HEK293 (cell line): ENCODE measurements at regions not wholly inside any gene's neighbourhood (a gene's known extent, or its start where the extent isn't known, plus 50 kb on each side); places are given as distances from the start of the nearest gene placed in this dataset.

Experiments used
- CTCF ChIA-PET: fragments of 350-600 bp; formaldehyde crosslinking; extraction: SDS; loops from one replicate; lab custom pipeline; 2021; ENCODE audit warnings: antibody characterized with exemption; lab: Yijun Ruan, JAX
- POLR2A ChIA-PET: fragments of 300-600 bp; formaldehyde crosslinking; extraction: SDS; loops from one replicate; lab custom pipeline; 2020; ENCODE audit warnings: antibody characterized with exemption, inconsistent platforms; lab: Yijun Ruan, JAX
- H3K27ac ChIP-seq: fragments of 200-500 bp; sonication (Bioruptor generic); 2 replicates; pipeline ENCODE4 v1.5.1; 2014; ENCODE audit warnings: low read depth, low read length, control low read depth, inconsistent platforms; ENCODE audit errors: extremely low read depth
- H3K36me3 ChIP-seq, 2 experiments: fragments of 200-500 bp in 1 of 2; sonication (Bioruptor generic) in 1 of 2; 1 replicate in 1 of 2; 2 replicates in 1 of 2; pipeline ENCODE4 v1.5.1; 2014 to 2017; ENCODE audit warnings: inconsistent platforms in 2 of 2, low read length in 2 of 2; ENCODE audit not compliant: control insufficient read depth in 2 of 2, insufficient read depth in 1 of 2
- H3K4me1 ChIP-seq: fragments of 200-500 bp; sonication (Bioruptor generic); 2 replicates; pipeline ENCODE4 v1.5.1; 2014; ENCODE audit warnings: mild to moderate bottlenecking, low read length, inconsistent platforms; ENCODE audit not compliant: control insufficient read depth, insufficient read depth
- H3K4me3 ChIP-seq: 2 replicates; pipeline ENCODE4 v1.5.1; 2011; ENCODE audit warnings: low read depth, mild to moderate bottlenecking, control low read depth, low read length, moderate library complexity
- H3K9me3 ChIP-seq: fragments of 200-500 bp; sonication (Bioruptor generic); 2 replicates; pipeline ENCODE4 v1.5.1; 2014; ENCODE audit warnings: low read depth, low read length, inconsistent platforms; ENCODE audit not compliant: control insufficient read depth, insufficient read depth
- BCL11B ChIP-seq: fragments of 450-650 bp; formaldehyde crosslinking; IDR thresholded peaks from 2 replicates; pipeline ENCODE4 v1.5.1; 2016; ENCODE audit warnings: low read depth, missing biosample characterization, missing genetic modification characterization
- GFI1B ChIP-seq: fragments of 450-650 bp; formaldehyde crosslinking; IDR thresholded peaks from 2 replicates; pipeline ENCODE4 v1.5.1; 2016; ENCODE audit warnings: missing biosample characterization, missing genetic modification characterization
- HOXA7 ChIP-seq: sonication (generic); formaldehyde crosslinking; IDR thresholded peaks from 2 replicates; pipeline ENCODE4 v1.8.1; 2022; ENCODE audit warnings: missing genetic modification reagents, borderline replicate concordance
- KLF1 ChIP-seq: fragments of 450-650 bp; formaldehyde crosslinking; IDR thresholded peaks from 2 replicates; pipeline ENCODE4 v1.5.1; 2016; ENCODE audit warnings: missing biosample characterization, missing genetic modification characterization
- KLF9 ChIP-seq: fragments of 450-650 bp; formaldehyde crosslinking; IDR thresholded peaks from 2 replicates; pipeline ENCODE4 v1.5.1; 2016; ENCODE audit warnings: missing biosample characterization, missing genetic modification characterization, low read depth
- SALL2 ChIP-seq: fragments of 450-650 bp; formaldehyde crosslinking; IDR thresholded peaks from 2 replicates; pipeline ENCODE4 v1.5.0; 2017; ENCODE audit warnings: missing biosample characterization, mild to moderate bottlenecking, missing genetic modification characterization, borderline replicate concordance
- ZBTB21 ChIP-seq: fragments of 450-650 bp; formaldehyde crosslinking; IDR thresholded peaks from 2 replicates; pipeline ENCODE4 v1.5.1; 2017; ENCODE audit warnings: missing biosample characterization, missing genetic modification characterization
- ZNF140 ChIP-seq: fragments of 450-650 bp; formaldehyde crosslinking; IDR thresholded peaks from 2 replicates; pipeline ENCODE4 v1.5.1; 2016; ENCODE audit warnings: missing biosample characterization, missing genetic modification characterization
- ZNF248 ChIP-seq: fragments of 450-650 bp; formaldehyde crosslinking; IDR thresholded peaks from 2 replicates; pipeline ENCODE4 v1.5.1; 2017; ENCODE audit warnings: missing biosample characterization, missing genetic modification characterization
- ZNF302 ChIP-seq: fragments of 450-650 bp; formaldehyde crosslinking; IDR thresholded peaks from 2 replicates; pipeline ENCODE4 v1.5.1; 2016; ENCODE audit warnings: missing biosample characterization, missing genetic modification characterization, low read depth
- ZNF335 ChIP-seq: fragments of 450-650 bp; formaldehyde crosslinking; conservative IDR thresholded peaks from 2 replicates; pipeline ENCODE4 v1.5.1; 2016; ENCODE audit warnings: missing biosample characterization, missing genetic modification characterization
- ZNF426 ChIP-seq: fragments of 450-650 bp; formaldehyde crosslinking; IDR thresholded peaks from 2 replicates; pipeline ENCODE4 v1.5.1; 2017; ENCODE audit warnings: missing biosample characterization, missing genetic modification characterization, mild to moderate bottlenecking, inconsistent platforms, moderate library complexity
- ZNF473 ChIP-seq: fragments of 450-650 bp; formaldehyde crosslinking; IDR thresholded peaks from 2 replicates; pipeline ENCODE4 v1.5.1; 2017; ENCODE audit warnings: missing biosample characterization, missing genetic modification characterization
- ZNF529 ChIP-seq: fragments of 450-650 bp; formaldehyde crosslinking; IDR thresholded peaks from 2 replicates; pipeline ENCODE4 v1.5.1; 2017; ENCODE audit warnings: missing genetic modification characterization, missing biosample characterization; ENCODE audit not compliant: insufficient replicate concordance
- ZNF544 ChIP-seq: fragments of 450-650 bp; formaldehyde crosslinking; IDR thresholded peaks from 2 replicates; pipeline ENCODE4 v1.5.0; 2017; ENCODE audit warnings: missing biosample characterization, missing genetic modification characterization
- ZNF555 ChIP-seq: fragments of 450-650 bp; formaldehyde crosslinking; conservative IDR thresholded peaks from 2 replicates; pipeline ENCODE4 v1.5.1; 2017; ENCODE audit warnings: missing biosample characterization, mild to moderate bottlenecking, missing genetic modification characterization, inconsistent platforms
- ZNF558 ChIP-seq: fragments of 450-650 bp; formaldehyde crosslinking; IDR thresholded peaks from 2 replicates; pipeline ENCODE4 v1.5.1; 2016; ENCODE audit warnings: missing biosample characterization, missing genetic modification characterization
- ZNF629 ChIP-seq: fragments of 450-650 bp; formaldehyde crosslinking; IDR thresholded peaks from 2 replicates; pipeline ENCODE4 v1.5.1; 2017; ENCODE audit warnings: missing biosample characterization, missing genetic modification characterization
- ZNF768 ChIP-seq: fragments of 450-650 bp; formaldehyde crosslinking; IDR thresholded peaks from 2 replicates; pipeline ENCODE4 v1.5.1; 2018; ENCODE audit warnings: missing biosample characterization, mild to moderate bottlenecking, missing genetic modification characterization
- ZNF791 ChIP-seq: fragments of 450-650 bp; formaldehyde crosslinking; IDR thresholded peaks from 2 replicates; pipeline ENCODE4 v1.5.1; 2016; ENCODE audit warnings: missing biosample characterization, missing genetic modification characterization
- TF ChIP-seq, protein P1 (sequence below): fragments of 450-650 bp; formaldehyde crosslinking; optimal IDR thresholded peaks from 2 replicates; pipeline ENCODE3; 2016; ENCODE audit warnings: missing biosample characterization, mild to moderate bottlenecking, missing genetic modification characterization
- TF ChIP-seq, protein P2 (sequence below): fragments of 450-650 bp; formaldehyde crosslinking; IDR thresholded peaks from 2 replicates; pipeline ENCODE4 v1.5.1; 2016; ENCODE audit warnings: missing biosample characterization, missing genetic modification characterization, low read depth
- TF ChIP-seq, protein P3 (sequence below): fragments of 450-650 bp; formaldehyde crosslinking; IDR thresholded peaks from 2 replicates; pipeline ENCODE4 v1.5.1; 2016; ENCODE audit warnings: missing biosample characterization, missing genetic modification characterization
- TF ChIP-seq, protein P4 (sequence below): fragments of 450-650 bp; formaldehyde crosslinking; IDR thresholded peaks from 2 replicates; pipeline ENCODE4 v1.5.1; 2016; ENCODE audit warnings: missing biosample characterization, missing genetic modification characterization
- TF ChIP-seq, protein P5 (sequence below): fragments of 450-650 bp; formaldehyde crosslinking; IDR thresholded peaks from 2 replicates; pipeline ENCODE4 v1.5.1; 2017; ENCODE audit warnings: missing biosample characterization, missing genetic modification characterization
- TF ChIP-seq, protein P6 (sequence below): fragments of 450-650 bp; formaldehyde crosslinking; IDR thresholded peaks from 2 replicates; pipeline ENCODE4 v1.5.1; 2016; ENCODE audit warnings: missing biosample characterization, missing genetic modification characterization

DNA sequence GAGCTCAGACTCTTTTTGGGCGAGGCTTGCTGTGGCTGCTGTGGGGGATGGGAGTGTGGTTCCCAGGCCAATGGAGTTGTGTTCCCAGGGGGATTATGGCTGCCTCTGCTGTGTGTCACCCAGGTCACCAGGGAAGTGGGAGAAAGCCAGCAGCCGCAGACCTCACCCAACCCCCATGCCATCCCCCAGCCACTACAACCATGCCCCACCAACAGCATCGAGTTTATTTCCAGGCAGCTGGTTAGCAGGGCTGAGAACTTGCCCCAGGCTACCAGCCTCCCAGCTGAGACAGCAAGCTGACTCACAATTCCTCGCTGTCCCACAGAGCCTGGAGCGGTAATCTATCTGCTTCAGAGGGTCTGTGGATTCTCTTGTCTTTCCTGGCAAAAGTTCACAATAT is 331.7 kb downstream of the FRK start:
- Histone ChIP-seq H3K36me3 (no peaks in the 10 kb centered on the region), H3K9me3 (no peaks in the 10 kb centered on the region), H3K4me1 (no peaks in the 10 kb centered on the region), H3K27ac (no peak overlapping the region), H3K4me3 (no peak overlapping the region)
- ChIA-PET CTCF (interaction anchor here (0.7 kb wide), 1 partner anchor 119 kb away, joined by 3 read pairs; no protein-coding TSS in a partner anchor), POLR2A (interaction anchor here (0.7 kb wide), 1 partner anchor 1202 kb away, joined by 3 read pairs; no protein-coding TSS in a partner anchor)
- TF ChIP-seq ZNF558 (tag by site-specific recombination) (no peak), ZNF791 (tag by site-specific recombination) (no peak), ZNF248 (tag by site-specific recombination) (no peak), ZNF473 (no peak), HOXA7 (no peak), ZBTB21 (tag by site-specific recombination) (no peak)
- TF ChIP-seq, protein P1, sequence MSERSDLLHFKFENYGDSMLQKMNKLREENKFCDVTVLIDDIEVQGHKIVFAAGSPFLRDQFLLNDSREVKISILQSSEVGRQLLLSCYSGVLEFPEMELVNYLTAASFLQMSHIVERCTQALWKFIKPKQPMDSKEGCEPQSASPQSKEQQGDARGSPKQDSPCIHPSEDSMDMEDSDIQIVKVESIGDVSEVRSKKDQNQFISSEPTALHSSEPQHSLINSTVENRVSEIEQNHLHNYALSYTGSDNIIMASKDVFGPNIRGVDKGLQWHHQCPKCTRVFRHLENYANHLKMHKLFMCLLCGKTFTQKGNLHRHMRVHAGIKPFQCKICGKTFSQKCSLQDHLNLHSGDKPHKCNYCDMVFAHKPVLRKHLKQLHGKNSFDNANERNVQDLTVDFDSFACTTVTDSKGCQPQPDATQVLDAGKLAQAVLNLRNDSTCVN (tag by site-specific recombination) = no peak
- TF ChIP-seq, protein P2, sequence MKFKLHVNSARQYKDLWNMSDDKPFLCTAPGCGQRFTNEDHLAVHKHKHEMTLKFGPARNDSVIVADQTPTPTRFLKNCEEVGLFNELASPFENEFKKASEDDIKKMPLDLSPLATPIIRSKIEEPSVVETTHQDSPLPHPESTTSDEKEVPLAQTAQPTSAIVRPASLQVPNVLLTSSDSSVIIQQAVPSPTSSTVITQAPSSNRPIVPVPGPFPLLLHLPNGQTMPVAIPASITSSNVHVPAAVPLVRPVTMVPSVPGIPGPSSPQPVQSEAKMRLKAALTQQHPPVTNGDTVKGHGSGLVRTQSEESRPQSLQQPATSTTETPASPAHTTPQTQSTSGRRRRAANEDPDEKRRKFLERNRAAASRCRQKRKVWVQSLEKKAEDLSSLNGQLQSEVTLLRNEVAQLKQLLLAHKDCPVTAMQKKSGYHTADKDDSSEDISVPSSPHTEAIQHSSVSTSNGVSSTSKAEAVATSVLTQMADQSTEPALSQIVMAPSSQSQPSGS = no peak
- TF ChIP-seq, protein P3, sequence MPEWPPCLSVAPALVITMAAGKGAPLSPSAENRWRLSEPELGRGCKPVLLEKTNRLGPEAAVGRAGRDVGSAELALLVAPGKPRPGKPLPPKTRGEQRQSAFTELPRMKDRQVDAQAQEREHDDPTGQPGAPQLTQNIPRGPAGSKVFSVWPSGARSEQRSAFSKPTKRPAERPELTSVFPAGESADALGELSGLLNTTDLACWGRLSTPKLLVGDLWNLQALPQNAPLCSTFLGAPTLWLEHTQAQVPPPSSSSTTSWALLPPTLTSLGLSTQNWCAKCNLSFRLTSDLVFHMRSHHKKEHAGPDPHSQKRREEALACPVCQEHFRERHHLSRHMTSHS (tag by site-specific recombination) = no peak
- TF ChIP-seq, protein P4, sequence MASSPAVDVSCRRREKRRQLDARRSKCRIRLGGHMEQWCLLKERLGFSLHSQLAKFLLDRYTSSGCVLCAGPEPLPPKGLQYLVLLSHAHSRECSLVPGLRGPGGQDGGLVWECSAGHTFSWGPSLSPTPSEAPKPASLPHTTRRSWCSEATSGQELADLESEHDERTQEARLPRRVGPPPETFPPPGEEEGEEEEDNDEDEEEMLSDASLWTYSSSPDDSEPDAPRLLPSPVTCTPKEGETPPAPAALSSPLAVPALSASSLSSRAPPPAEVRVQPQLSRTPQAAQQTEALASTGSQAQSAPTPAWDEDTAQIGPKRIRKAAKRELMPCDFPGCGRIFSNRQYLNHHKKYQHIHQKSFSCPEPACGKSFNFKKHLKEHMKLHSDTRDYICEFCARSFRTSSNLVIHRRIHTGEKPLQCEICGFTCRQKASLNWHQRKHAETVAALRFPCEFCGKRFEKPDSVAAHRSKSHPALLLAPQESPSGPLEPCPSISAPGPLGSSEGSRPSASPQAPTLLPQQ (tag by site-specific recombination) = no peak

DNA sequence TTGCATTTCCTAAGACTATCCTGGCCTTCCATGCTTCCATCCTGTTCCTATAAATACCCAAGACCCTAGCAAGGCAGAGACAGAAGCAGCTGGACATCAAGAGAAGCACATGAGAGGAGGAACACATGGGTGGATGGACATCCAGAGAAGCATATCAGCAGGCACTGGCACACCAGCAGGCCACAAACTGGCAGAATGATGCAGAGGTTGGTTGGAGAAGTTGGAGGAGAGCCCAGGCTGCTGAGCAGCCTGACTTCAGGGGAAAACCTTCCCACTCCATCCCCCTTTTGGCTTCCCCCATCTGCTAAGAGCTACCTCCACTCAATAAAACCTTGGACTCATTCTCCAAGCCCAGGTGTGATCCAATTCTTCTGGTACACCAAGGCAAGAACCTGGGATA is 332.5 kb downstream of the FRK start:
- H3K4me3 ChIP-seq = no peak overlapping the region
- H3K4me1 ChIP-seq = no peaks in the 10 kb centered on the region
- ChIA-PET CTCF (no interaction called here), POLR2A (no interaction called here)
- no peaks in the 10 kb centered on the region for H3K36me3 ChIP-seq
- no peak overlapping the region for H3K27ac ChIP-seq
- H3K9me3 ChIP-seq = no peaks in the 10 kb centered on the region
- TF ChIP-seq ZNF335 (no peak), ZNF768 (tag by site-specific recombination) (no peak), ZNF302 (tag by site-specific recombination) (no peak), KLF1 (tag by site-specific recombination) (no peak), BCL11B (tag by site-specific recombination) (no peak), ZNF140 (no peak), SALL2 (tag by site-specific recombination) (no peak), KLF9 (tag by site-specific recombination) (no peak), GFI1B (tag by site-specific recombination) (no peak), ZNF544 (tag by site-specific recombination) (no peak), ZNF555 (no peak), ZNF426 (tag by site-specific recombination) (no peak), ZNF529 (tag by site-specific recombination) (no peak), ZNF629 (tag by site-specific recombination) (no peak)
- TF ChIP-seq, protein P4 (tag by site-specific recombination) = no peak
- TF ChIP-seq, protein P5, sequence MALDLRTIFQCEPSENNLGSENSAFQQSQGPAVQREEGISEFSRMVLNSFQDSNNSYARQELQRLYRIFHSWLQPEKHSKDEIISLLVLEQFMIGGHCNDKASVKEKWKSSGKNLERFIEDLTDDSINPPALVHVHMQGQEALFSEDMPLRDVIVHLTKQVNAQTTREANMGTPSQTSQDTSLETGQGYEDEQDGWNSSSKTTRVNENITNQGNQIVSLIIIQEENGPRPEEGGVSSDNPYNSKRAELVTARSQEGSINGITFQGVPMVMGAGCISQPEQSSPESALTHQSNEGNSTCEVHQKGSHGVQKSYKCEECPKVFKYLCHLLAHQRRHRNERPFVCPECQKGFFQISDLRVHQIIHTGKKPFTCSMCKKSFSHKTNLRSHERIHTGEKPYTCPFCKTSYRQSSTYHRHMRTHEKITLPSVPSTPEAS = no peak
- TF ChIP-seq, protein P6, sequence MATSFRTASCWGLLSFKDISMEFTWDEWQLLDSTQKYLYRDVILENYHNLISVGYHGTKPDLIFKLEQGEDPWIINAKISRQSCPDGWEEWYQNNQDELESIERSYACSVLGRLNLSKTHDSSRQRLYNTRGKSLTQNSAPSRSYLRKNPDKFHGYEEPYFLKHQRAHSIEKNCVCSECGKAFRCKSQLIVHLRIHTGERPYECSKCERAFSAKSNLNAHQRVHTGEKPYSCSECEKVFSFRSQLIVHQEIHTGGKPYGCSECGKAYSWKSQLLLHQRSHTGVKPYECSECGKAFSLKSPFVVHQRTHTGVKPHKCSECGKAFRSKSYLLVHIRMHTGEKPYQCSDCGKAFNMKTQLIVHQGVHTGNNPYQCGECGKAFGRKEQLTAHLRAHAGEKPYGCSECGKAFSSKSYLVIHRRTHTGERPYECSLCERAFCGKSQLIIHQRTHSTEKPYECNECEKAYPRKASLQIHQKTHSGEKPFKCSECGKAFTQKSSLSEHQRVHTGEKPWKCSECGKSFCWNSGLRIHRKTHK (tag by site-specific recombination) = no peak
